ENCODE measurements at regions not wholly inside any gene's neighbourhood (a gene's known extent, or its start where the extent isn't known, plus 50 kb on each side); places are given as distances from the start of the nearest gene placed in this dataset.

DNA sequence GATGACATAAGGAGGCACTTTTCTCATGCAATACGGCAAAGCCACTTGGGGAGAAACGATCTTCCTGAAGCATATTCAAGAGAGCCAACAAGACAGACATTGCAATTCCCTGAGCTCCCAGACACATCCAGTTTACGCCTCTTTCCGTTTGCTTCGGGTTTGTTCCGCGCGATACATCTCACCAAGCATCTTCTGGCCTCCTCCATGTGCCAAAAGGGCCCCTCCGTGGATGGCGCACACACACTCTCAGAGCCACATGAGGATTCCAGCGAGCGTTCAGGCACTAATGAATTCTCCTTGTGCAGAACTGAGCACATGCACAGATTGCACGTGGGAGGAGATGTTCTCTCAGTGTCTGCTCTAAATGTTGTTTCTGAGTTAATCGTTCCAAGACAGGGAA lies 146.7 kb upstream of the SHISA6 start:
- CTCF ChIA-PET = no interaction called here
- POLR2A ChIA-PET = no interaction called here

DNA sequence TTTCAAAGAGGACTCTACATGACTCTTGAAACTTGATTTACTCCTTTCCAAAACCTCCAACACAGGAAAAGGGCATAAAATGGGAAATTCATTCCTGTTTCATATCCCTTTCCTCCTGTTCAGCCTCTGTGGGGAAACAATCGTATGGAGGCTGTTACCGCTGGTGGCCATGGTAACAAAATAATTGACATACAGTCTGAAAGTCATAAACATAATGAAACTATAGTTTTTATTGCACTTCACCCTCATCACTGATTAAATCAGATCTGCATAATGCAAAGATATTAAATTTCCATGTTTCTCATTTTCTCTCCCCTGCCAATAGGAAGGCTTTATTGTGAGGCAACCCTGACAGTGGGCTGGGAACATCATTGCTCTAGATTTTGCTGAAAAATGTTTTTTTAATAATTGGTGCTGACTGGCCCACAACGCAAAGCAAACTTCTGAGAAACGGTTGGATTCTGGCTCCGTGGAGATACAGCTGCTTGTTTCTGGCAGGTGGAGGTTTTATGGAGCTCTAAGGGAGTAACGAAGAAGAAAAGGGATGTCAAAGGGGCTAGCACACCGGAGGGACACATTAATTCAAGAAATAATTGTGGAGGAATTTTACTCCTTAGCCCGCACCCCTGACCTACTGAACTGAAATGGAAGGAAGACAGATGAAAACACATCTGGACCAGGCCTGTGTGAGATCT lies 154.2 kb upstream of the SHISA6 start:
- DNase-seq (ENCODE audit: low read depth, low spot score) = no peak
- TF ChIP-seq CTCF (IDR thresholded peaks at IDR 0.05; ENCODE audit: insufficient read depth, low read length, missing control alignments) = no peak
- H3K4me3 ChIP-seq (ENCODE audit: low read depth, low read length) = no peak overlapping the region
- ChIA-PET CTCF (no interaction called here), POLR2A (no interaction called here)

More for the DNA sequence above, 146.7 kb upstream of the SHISA6 start:
- H3K4me3 ChIP-seq (ENCODE audit: low read depth, low read length) = no peak overlapping the region
- no peak for TF ChIP-seq CTCF (IDR thresholded peaks at IDR 0.05; ENCODE audit: insufficient read depth, low read length, missing control alignments)
- no peak for DNase-seq (ENCODE audit: low read depth, low spot score)

DNA sequence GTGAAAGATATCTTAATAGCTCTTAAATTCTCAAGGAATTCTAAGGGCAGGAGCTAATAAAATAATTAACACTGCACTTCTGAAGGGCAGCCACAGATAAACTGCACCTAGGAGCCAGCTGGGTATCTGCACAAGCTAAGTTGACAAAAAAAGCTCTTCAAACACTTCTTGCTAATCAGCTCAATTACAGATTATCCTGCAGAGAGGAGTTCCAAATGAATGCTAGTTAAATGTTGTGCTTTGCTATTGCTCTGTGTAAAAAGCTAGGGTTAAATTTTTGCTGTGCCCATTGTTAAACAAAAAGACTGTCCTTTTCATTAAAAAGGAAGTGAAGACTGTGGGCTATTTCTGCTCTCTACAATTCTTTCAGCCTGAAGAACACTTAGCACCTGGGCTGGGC lies 158.5 kb upstream of the SHISA6 start:
- no peak for DNase-seq (ENCODE audit: low read depth, low spot score)
- POLR2A ChIA-PET = no interaction called here
- no peak for TF ChIP-seq CTCF (IDR thresholded peaks at IDR 0.05; ENCODE audit: insufficient read depth, low read length, missing control alignments)
- H3K4me3 ChIP-seq (ENCODE audit: low read depth, low read length) = no peak overlapping the region
- CTCF ChIA-PET = no interaction called here

- no peak for DNase-seq (ENCODE audit: low read depth, low spot score)
- CTCF ChIA-PET = no interaction called here
- TF ChIP-seq CTCF (IDR thresholded peaks at IDR 0.05; ENCODE audit: insufficient read depth, low read length, missing control alignments) = no peak
- POLR2A ChIA-PET = no interaction called here
- H3K4me3 ChIP-seq (ENCODE audit: low read depth, low read length) = no peak overlapping the region
These were observed 159.7 kb upstream of the SHISA6 start for GRCh38 chr17:11081342-11081741.

DNA sequence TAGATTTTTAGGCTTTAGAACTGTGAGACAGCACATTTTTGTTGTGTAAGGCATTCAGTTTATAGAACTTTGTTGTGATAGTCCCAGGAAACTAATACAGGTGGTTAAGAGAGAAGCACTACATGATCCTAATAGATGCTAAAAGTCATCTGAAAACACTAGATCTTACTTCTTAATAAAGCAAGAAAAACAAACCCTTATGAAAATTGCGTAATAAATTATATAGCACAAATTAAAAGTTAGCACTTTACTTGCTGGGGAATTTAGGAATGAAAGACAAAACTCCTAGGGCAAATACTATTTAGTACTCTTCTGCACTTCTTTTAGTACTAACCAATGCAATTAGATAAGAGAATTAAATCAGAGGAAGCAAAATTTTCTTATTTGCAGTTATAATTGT lies 163.3 kb upstream of the SHISA6 start:
- H3K4me3 ChIP-seq (ENCODE audit: low read depth, low read length) = no peak overlapping the region
- TF ChIP-seq CTCF (IDR thresholded peaks at IDR 0.05; ENCODE audit: insufficient read depth, low read length, missing control alignments) = no peak
- DNase-seq (ENCODE audit: low read depth, low spot score) = no peak
- ChIA-PET POLR2A (no interaction called here), CTCF (no interaction called here)

DNA sequence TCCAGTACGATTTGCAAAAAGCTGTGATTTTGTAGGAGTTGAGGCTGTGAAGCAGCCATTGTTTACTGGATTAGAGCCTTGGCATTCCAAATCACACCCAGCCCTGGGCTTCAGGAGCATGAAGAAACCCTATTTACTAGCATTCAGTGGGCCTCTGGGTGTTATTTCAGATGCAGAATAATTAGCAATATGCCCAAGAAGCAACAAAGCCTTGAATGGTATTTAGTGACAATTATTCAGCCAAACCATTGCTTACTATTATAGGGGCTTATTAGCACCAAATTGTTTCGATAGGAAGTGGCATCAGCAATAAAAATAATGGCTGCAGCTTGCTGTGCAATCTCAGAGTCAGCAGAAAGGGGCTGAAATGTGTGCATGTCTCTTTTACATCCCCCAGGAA lies 166.6 kb upstream of the SHISA6 start:
- POLR2A ChIA-PET = no interaction called here
- TF ChIP-seq CTCF (IDR thresholded peaks at IDR 0.05; ENCODE audit: insufficient read depth, low read length, missing control alignments) = no peak
- CTCF ChIA-PET = no interaction called here
- no peak for DNase-seq (ENCODE audit: low read depth, low spot score)
- no peak overlapping the region for H3K4me3 ChIP-seq (ENCODE audit: low read depth, low read length)
